ENCODE measurements at regions not wholly inside any gene's neighbourhood (a gene's known extent, or its start where the extent isn't known, plus 50 kb on each side); places are given as distances from the start of the nearest gene placed in this dataset.

DNA sequence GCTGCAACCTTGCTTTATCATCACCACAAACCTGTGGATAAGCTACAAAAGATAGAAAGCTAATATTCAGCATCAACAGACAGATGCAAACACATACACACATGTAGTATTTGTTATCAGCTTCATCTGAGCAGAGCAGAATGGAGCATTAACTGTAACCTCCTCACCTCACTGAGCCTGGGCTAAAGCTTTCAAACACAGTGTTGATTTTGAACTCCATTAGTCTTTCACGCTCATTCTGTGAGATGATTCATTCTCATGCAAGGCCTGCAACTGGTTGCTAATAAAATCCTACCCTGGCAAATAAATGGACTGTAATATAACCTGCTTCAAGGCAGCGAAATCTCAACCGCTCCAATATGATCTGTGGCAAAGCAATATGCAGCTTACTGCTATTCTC, 1360.6 kb upstream of the ACO1 start:
- TF ChIP-seq, protein P1, sequence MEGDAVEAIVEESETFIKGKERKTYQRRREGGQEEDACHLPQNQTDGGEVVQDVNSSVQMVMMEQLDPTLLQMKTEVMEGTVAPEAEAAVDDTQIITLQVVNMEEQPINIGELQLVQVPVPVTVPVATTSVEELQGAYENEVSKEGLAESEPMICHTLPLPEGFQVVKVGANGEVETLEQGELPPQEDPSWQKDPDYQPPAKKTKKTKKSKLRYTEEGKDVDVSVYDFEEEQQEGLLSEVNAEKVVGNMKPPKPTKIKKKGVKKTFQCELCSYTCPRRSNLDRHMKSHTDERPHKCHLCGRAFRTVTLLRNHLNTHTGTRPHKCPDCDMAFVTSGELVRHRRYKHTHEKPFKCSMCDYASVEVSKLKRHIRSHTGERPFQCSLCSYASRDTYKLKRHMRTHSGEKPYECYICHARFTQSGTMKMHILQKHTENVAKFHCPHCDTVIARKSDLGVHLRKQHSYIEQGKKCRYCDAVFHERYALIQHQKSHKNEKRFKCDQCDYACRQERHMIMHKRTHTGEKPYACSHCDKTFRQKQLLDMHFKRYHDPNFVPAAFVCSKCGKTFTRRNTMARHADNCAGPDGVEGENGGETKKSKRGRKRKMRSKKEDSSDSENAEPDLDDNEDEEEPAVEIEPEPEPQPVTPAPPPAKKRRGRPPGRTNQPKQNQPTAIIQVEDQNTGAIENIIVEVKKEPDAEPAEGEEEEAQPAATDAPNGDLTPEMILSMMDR (conservative IDR thresholded peaks at IDR 0.05), result no peak
- TF ChIP-seq EZH2 (IDR thresholded peaks at IDR 0.05; ENCODE audit: low read depth), result no peak

Data from PC-9 (cell line).